Hepatocyte (in vitro differentiated cells): ENCODE measurements at regions not wholly inside any gene's neighbourhood (a gene's known extent, or its start where the extent isn't known, plus 50 kb on each side); places are given as distances from the start of the nearest gene placed in this dataset.

ENCODE experiments used
- EZH2phosphoT487 ChIP-seq: fragments of 200-600 bp; sonication (generic); IDR thresholded peaks from one replicate; pipeline ENCODE4 v1.6.1; 2018; ENCODE audit warnings: antibody characterized with exemption, mild to moderate bottlenecking, low read depth, moderate library complexity; ENCODE audit not compliant: unreplicated experiment, severe bottlenecking
- TF ChIP-seq, protein P1 (sequence below): fragments of 200-600 bp; sonication (generic); IDR thresholded peaks from 2 replicates; pipeline ENCODE4 v1.5.1; 2016; ENCODE audit warnings: antibody characterized with exemption, mild to moderate bottlenecking; ENCODE audit not compliant: poor library complexity

DNA sequence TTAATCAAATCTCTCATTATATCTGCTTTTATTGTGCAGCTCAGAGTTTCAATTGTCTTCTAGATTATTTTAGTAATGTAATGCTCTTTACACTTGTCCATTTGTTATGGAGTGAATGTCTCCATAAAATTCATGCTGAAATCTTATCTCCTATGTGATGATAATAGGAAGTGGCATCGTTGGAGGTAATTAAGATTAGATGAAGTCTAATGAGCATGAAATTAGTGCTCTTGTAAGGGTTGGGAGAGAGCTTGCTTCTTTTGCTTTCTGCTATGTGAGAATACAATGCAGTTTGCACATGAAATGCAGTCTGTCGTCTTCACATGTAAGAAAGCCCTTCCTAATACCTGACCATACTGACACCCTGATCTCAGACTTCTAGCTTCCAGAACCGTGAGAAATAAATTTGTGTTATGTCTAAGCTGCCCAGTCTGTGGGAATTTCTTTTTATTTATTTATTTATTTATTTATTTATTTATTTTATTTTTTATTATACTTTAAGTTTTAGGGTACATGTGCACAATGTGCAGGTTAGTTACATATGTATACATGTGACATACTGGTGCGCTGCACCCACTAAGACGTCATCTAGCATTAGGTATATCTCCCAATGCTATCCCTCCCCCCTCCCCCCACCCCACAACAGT is 1399.2 kb upstream of the CDH6 start:
- TF ChIP-seq, protein P1, sequence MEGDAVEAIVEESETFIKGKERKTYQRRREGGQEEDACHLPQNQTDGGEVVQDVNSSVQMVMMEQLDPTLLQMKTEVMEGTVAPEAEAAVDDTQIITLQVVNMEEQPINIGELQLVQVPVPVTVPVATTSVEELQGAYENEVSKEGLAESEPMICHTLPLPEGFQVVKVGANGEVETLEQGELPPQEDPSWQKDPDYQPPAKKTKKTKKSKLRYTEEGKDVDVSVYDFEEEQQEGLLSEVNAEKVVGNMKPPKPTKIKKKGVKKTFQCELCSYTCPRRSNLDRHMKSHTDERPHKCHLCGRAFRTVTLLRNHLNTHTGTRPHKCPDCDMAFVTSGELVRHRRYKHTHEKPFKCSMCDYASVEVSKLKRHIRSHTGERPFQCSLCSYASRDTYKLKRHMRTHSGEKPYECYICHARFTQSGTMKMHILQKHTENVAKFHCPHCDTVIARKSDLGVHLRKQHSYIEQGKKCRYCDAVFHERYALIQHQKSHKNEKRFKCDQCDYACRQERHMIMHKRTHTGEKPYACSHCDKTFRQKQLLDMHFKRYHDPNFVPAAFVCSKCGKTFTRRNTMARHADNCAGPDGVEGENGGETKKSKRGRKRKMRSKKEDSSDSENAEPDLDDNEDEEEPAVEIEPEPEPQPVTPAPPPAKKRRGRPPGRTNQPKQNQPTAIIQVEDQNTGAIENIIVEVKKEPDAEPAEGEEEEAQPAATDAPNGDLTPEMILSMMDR: no peak
- TF ChIP-seq EZH2phosphoT487: no peak
